Upper lobe of left lung (tissue), 6 donors: ENCODE measurements at regions not wholly inside any gene's neighbourhood (a gene's known extent, or its start where the extent isn't known, plus 50 kb on each side); places are given as distances from the start of the nearest gene placed in this dataset.

Source experiments
- ATAC-seq, 2 donors: fragments of 200-7000 bp; cut with Tn5 transposase; one replicate each; pipeline ENCODE4 v1.9.1; 2022; ENCODE audit warnings: mild to moderate bottlenecking in 2 of 2, moderate library complexity in 2 of 2; ENCODE audit not compliant: low FRiP score in 2 of 2
- DNase-seq, 2 donors: peaks; one replicate each; pipeline ENCODE4 v3.0.0-alpha.2; 2019 to 2020
- H3K27ac ChIP-seq, 4 donors: fragments of 200-600 bp; sonication (generic); one replicate each; pipeline ENCODE4 v1.5.1; 2016 to 2019
- H3K27me3 ChIP-seq, 4 donors: fragments of 200-600 bp; sonication (generic); one replicate each; pipeline ENCODE4 v1.5.1; 2017 to 2019
- H3K36me3 ChIP-seq, 4 donors: fragments of 200-600 bp; sonication (generic); one replicate each; pipeline ENCODE4 v1.5.1; 2016 to 2019
- H3K4me1 ChIP-seq, 4 donors: fragments of 200-600 bp; sonication (generic); one replicate each; pipeline ENCODE4 v1.5.1; 2018 to 2019
- H3K4me3 ChIP-seq, 4 donors: fragments of 200-600 bp; sonication (generic); one replicate each; pipeline ENCODE4 v1.5.1; 2017 to 2019; ENCODE audit warnings: mild to moderate bottlenecking in 2 of 4, moderate library complexity in 1 of 4
- H3K9me3 ChIP-seq, 4 donors: fragments of 200-600 bp; sonication (generic); one replicate each; pipeline ENCODE4 v1.5.1; 2018 to 2019
- CTCF ChIP-seq, 6 experiments: fragments of 450-650 bp in 4 of 6; fragments of 200-600 bp in 2 of 6; sonication (generic) in 2 of 6; IDR thresholded peaks; one replicate each; pipeline ENCODE4 v1.5.1; 2016 to 2019; ENCODE audit warnings: antibody characterized with exemption in 6 of 6
- EP300 ChIP-seq, 4 donors: sonication (generic); formaldehyde crosslinking; IDR thresholded peaks; one replicate each; pipeline ENCODE4 v1.5.1; 2017; ENCODE audit warnings: antibody characterized with exemption in 4 of 4, control low read depth in 2 of 4
- POLR2A ChIP-seq, 4 donors: fragments of 450-650 bp; IDR thresholded peaks; one replicate each; pipeline ENCODE4 v1.5.1; 2016 to 2017; ENCODE audit warnings: antibody characterized with exemption in 4 of 4, mild to moderate bottlenecking in 2 of 4
- POLR2AphosphoS5 ChIP-seq, 2 donors: sonication (generic); formaldehyde crosslinking; IDR thresholded peaks; one replicate each; pipeline ENCODE4 v1.5.1; 2017; ENCODE audit warnings: antibody characterized with exemption in 2 of 2
- WGBS, 2 donors: methylation state at CpG; one replicate each; pipeline ENCODE4 v1.1.5; 2017 to 2018; 5-methylcytosine and 5-hydroxymethylcytosine counted together
- donor health status: DM: no; HTN: no; CAD: no; lungs with moderate emphysema.
- donor health status: DM: no; HTN: yes; CAD: no; lungs with severe emphysema.

GRCh38 chr13:108036411-108036932 lies 178.9 kb downstream of the LIG4 start:
- no peaks in the 10 kb centered on the region for H3K36me3 ChIP-seq
- H3K4me1 ChIP-seq = no peaks in the 10 kb centered on the region
- 75% methylated on average over 4 of the region's 4 CpGs for WGBS, 2 donors
- DNase-seq = no peak
- no peak overlapping the region for H3K27ac ChIP-seq
- H3K9me3 ChIP-seq = no peaks in the 10 kb centered on the region
- H3K27me3 ChIP-seq = no peaks in the 10 kb centered on the region
- ATAC-seq = no peak
- no peak overlapping the region for H3K4me3 ChIP-seq
- TF ChIP-seq POLR2AphosphoS5 (IDR thresholded peaks at IDR 0.05) (no peak), CTCF (IDR thresholded peaks at IDR 0.05) (no peak), POLR2A (IDR thresholded peaks at IDR 0.05) (no peak)

- no peaks in the 10 kb centered on the region for H3K27me3 ChIP-seq
- H3K9me3 ChIP-seq = no peaks in the 10 kb centered on the region
- TF ChIP-seq EP300 (IDR thresholded peaks at IDR 0.05) = no peak
- no peak for TF ChIP-seq CTCF (IDR thresholded peaks at IDR 0.05)
- TF ChIP-seq POLR2AphosphoS5 (IDR thresholded peaks at IDR 0.05) = no peak
- TF ChIP-seq POLR2A (IDR thresholded peaks at IDR 0.05) = no peak
- WGBS, 2 donors = 90 to 96% methylated on average over 5 of the region's 5 CpGs
- H3K27ac ChIP-seq = no peak overlapping the region
- no peaks in the 10 kb centered on the region for H3K36me3 ChIP-seq
- no peaks in the 10 kb centered on the region for H3K4me1 ChIP-seq
- DNase-seq = no peak
- ATAC-seq = no peak
- no peak overlapping the region for H3K4me3 ChIP-seq
Observed at GRCh38 chr13:108034909-108035410, 180.4 kb downstream of the LIG4 start.

GRCh38 chr13:108033800-108034707 lies 181.3 kb downstream of the LIG4 start:
- Histone ChIP-seq H3K27ac (no peak overlapping the region), H3K4me3 (no peak overlapping the region), H3K4me1 (no peaks in the 10 kb centered on the region), H3K9me3 (no peaks in the 10 kb centered on the region), H3K27me3 (no peaks in the 10 kb centered on the region), H3K36me3 (no peaks in the 10 kb centered on the region)
- whole genome bisulfite sequencing, 2 donors = 65 to 69% methylated on average over 3 of the region's 3 CpGs
- TF ChIP-seq CTCF (IDR thresholded peaks at IDR 0.05) = no peak
- TF ChIP-seq EP300 (IDR thresholded peaks at IDR 0.05) = no peak
- TF ChIP-seq POLR2A (IDR thresholded peaks at IDR 0.05) = no peak
- no peak for TF ChIP-seq POLR2AphosphoS5 (IDR thresholded peaks at IDR 0.05)
- ATAC-seq = no peak
- DNase-seq = no peak

- TF ChIP-seq POLR2A (IDR thresholded peaks at IDR 0.05) = no peak
- no peak for TF ChIP-seq POLR2AphosphoS5 (IDR thresholded peaks at IDR 0.05)
- ATAC-seq (no peak), DNase-seq (no peak)
- no peaks in the 10 kb centered on the region for H3K4me1 ChIP-seq
- no peak overlapping the region for H3K4me3 ChIP-seq
- no peaks in the 10 kb centered on the region for H3K27me3 ChIP-seq
- no peak overlapping the region for H3K27ac ChIP-seq
- 78 to 82% methylated on average over 5 of the region's 5 CpGs for WGBS, 2 donors
- H3K36me3 ChIP-seq = no peaks in the 10 kb centered on the region
- no peaks in the 10 kb centered on the region for H3K9me3 ChIP-seq
Observed at GRCh38 chr13:108031865-108032264, 183.5 kb downstream of the LIG4 start.

GRCh38 chr13:108030769-108031168 lies 184.6 kb downstream of the LIG4 start:
- no peak overlapping the region for H3K27ac ChIP-seq
- H3K27me3 ChIP-seq = no peaks in the 10 kb centered on the region
- DNase-seq = no peak
- ATAC-seq = no peak
- 47 to 63% methylated on average over 1 of the region's 1 CpG for WGBS, 2 donors
- TF ChIP-seq POLR2AphosphoS5 (IDR thresholded peaks at IDR 0.05) (no peak), POLR2A (IDR thresholded peaks at IDR 0.05) (no peak), EP300 (IDR thresholded peaks at IDR 0.05) (no peak), CTCF (IDR thresholded peaks at IDR 0.05) (no peak)
- no peaks in the 10 kb centered on the region for H3K36me3 ChIP-seq
- H3K4me3 ChIP-seq = no peak overlapping the region
- H3K9me3 ChIP-seq = no peaks in the 10 kb centered on the region
- H3K4me1 ChIP-seq = no peaks in the 10 kb centered on the region
